Fibroblast of pulmonary artery (primary cell): ENCODE measurements at regions not wholly inside any gene's neighbourhood (a gene's known extent, or its start where the extent isn't known, plus 50 kb on each side); places are given as distances from the start of the nearest gene placed in this dataset.

Experiments used
- DNase-seq: peaks from one replicate; pipeline ENCODE4 v3.0.0-alpha.2; 2010; ENCODE audit warnings: low read depth
- H3K4me3 ChIP-seq: replicated peaks from 2 replicates; pipeline ENCODE4 v1.5.1; 2011; ENCODE audit warnings: low read depth, mild to moderate bottlenecking, control low read depth, low read length, moderate library complexity
- CTCF ChIP-seq: IDR thresholded peaks from 2 replicates; pipeline ENCODE4 v1.5.1; 2011; ENCODE audit warnings: mild to moderate bottlenecking, control low read depth, low read length, inconsistent platforms; ENCODE audit errors: missing control alignments

GRCh38 chr4:161008527-161008926 lies 1155.3 kb downstream of the FSTL5 start:
- no peak for DNase-seq
- TF ChIP-seq CTCF, result no peak
- no peak overlapping the region for H3K4me3 ChIP-seq

- no peak for DNase-seq
- no peak overlapping the region for H3K4me3 ChIP-seq
- no peak for TF ChIP-seq CTCF
Measured at GRCh38 chr4:161010227-161010626, 1153.6 kb downstream of the FSTL5 start.
